WERI-Rb-1 (cell line): ENCODE measurements at regions not wholly inside any gene's neighbourhood (a gene's known extent, or its start where the extent isn't known, plus 50 kb on each side); places are given as distances from the start of the nearest gene placed in this dataset.

Experiments used
- DNase-seq: peaks from one replicate; pipeline ENCODE4 v3.0.0-alpha.2; 2020
- H3K27ac ChIP-seq: fragments of 250-450 bp; sonication (Bioruptor Pico); 2 replicates; pipeline ENCODE4 v1.5.1; 2020; ENCODE audit warnings: mild to moderate bottlenecking, moderate library complexity
- H3K27me3 ChIP-seq: fragments of 250-450 bp; sonication (Bioruptor Pico); 2 replicates; pipeline ENCODE4 v1.5.1; 2021; ENCODE audit warnings: mild to moderate bottlenecking, low read depth, moderate library complexity; ENCODE audit not compliant: insufficient read depth, severe bottlenecking
- H3K36me3 ChIP-seq: fragments of 250-450 bp; sonication (Bioruptor Pico); 2 replicates; pipeline ENCODE4 v1.5.1; 2020; ENCODE audit warnings: mild to moderate bottlenecking, moderate library complexity
- H3K4me3 ChIP-seq: 2 replicates; pipeline ENCODE4 v1.5.1; 2011; ENCODE audit warnings: low read depth, mild to moderate bottlenecking, control low read depth, low read length
- H3K9me3 ChIP-seq: fragments of 250-450 bp; sonication (Bioruptor Pico); 2 replicates; pipeline ENCODE4 v1.5.1; 2021; ENCODE audit warnings: mild to moderate bottlenecking, moderate library complexity; ENCODE audit not compliant: severe bottlenecking
- CTCF ChIP-seq: IDR thresholded peaks from 2 replicates; pipeline ENCODE4 v1.5.1; 2011; ENCODE audit warnings: low read depth, mild to moderate bottlenecking, control low read depth, inconsistent platforms, low read length

GRCh38 chr1:118564961-118565703, 380.1 kb upstream of the SPAG17 start:
- no peak for TF ChIP-seq CTCF

GRCh38 chr1:118563981-118564951, 379.2 kb upstream of the SPAG17 start:
- no peak for DNase-seq
- Histone ChIP-seq H3K9me3 (no peaks in the 10 kb centered on the region), H3K27ac (no peak overlapping the region), H3K4me3 (no peak overlapping the region), H3K36me3 (no peaks in the 10 kb centered on the region), H3K27me3 (no peaks in the 10 kb centered on the region)
- no peak for TF ChIP-seq CTCF

More at GRCh38 chr1:118564961-118565703, 380.1 kb upstream of the SPAG17 start:
- H3K36me3 ChIP-seq: no peaks in the 10 kb centered on the region
- no peak for DNase-seq
- no peak overlapping the region for H3K4me3 ChIP-seq
- no peaks in the 10 kb centered on the region for H3K27me3 ChIP-seq
- H3K9me3 ChIP-seq: no peaks in the 10 kb centered on the region
- no peak overlapping the region for H3K27ac ChIP-seq

GRCh38 chr1:118558933-118559332, 373.9 kb upstream of the SPAG17 start:
- TF ChIP-seq CTCF: no peak
- H3K4me3 ChIP-seq: no peak overlapping the region
- no peaks in the 10 kb centered on the region for H3K27me3 ChIP-seq
- H3K9me3 ChIP-seq: no peaks in the 10 kb centered on the region
- H3K27ac ChIP-seq: no peak overlapping the region
- no peaks in the 10 kb centered on the region for H3K36me3 ChIP-seq
- DNase-seq: no peak

- no peak for TF ChIP-seq CTCF
- Histone ChIP-seq H3K9me3 (no peaks in the 10 kb centered on the region), H3K36me3 (no peaks in the 10 kb centered on the region), H3K4me3 (no peak overlapping the region), H3K27ac (no peak overlapping the region), H3K27me3 (no peaks in the 10 kb centered on the region)
- no peak for DNase-seq
Measured at GRCh38 chr1:118556936-118557335, 371.9 kb upstream of the SPAG17 start.

GRCh38 chr1:118555638-118556037, 370.6 kb upstream of the SPAG17 start:
- DNase-seq: no peak
- Histone ChIP-seq H3K9me3 (no peaks in the 10 kb centered on the region), H3K4me3 (no peak overlapping the region), H3K27ac (no peak overlapping the region), H3K36me3 (no peaks in the 10 kb centered on the region), H3K27me3 (no peaks in the 10 kb centered on the region)
- no peak for TF ChIP-seq CTCF
